Dermis blood vessel endothelial cell (primary cell): ENCODE measurements at regions not wholly inside any gene's neighbourhood (a gene's known extent, or its start where the extent isn't known, plus 50 kb on each side); places are given as distances from the start of the nearest gene placed in this dataset.

ENCODE experiments used
- DNase-seq: peaks from one replicate; pipeline ENCODE4 v3.0.0; 2010

- DNase-seq, result peak; percentile 19
Measured at GRCh38 chr10:107740962-107741690, 576.6 kb upstream of the SORCS1 start.

GRCh38 chr10:107739951-107740350 is 575.4 kb upstream of the SORCS1 start:
- no peak for DNase-seq

DNA sequence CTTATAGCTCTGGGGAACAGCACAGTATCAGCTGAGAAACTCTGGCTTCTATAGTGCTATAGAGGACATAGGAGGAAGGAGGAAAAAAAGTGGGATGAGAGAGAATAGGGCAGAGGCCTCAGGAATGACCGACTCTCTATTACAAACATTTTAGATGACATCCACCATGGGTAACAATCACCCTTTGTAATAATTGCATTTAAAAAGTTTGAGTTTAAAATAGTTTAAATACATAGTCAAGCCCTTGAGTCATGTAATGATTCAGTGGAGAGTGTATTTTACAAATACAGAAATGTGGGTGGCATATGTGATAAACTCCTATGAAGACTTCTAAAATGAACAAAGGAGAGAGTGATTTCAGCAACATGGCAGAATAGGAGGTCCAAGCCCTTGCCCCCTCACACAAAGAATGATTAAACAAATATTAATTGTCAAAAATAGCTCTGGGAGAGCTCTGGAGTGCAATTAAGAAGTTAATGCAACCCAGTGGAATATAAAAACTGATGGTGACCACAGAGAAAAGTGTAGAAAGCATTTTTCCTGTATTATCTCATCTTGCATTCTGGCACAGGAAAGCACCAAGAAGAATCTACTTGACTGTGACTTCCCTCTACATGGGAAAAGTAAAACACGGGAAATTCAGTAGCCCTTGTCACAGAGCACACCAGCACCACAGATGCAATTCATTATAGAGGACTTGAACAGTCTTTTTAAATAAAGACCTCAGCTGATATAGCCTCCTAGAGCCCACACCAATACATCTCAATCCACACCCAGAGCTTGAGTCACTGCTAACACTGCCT is 569.0 kb upstream of the SORCS1 start:
- DNase-seq, result no peak

- DNase-seq, result no peak
Measured at GRCh38 chr10:107732045-107732444, 567.5 kb upstream of the SORCS1 start.

DNA sequence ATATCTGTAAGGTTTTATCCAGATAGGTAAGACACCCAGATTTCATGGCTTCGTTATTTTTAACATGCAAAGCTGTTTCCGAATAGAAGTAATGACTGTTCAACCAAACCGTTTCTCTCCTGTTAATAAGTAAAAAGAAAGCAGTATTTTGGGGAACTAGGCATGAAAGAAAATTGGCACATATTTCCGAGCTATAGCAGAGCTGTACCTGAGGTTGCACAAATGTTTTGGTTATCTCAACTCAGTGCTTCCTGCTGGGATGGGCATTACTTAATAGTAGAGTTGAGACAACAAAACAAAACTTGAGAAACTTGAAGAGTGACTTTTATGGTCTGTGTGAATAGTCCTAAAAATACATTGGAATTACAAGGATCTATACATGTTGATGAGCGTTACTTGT is 564.3 kb upstream of the SORCS1 start:
- no peak for DNase-seq

GRCh38 chr10:107727767-107728317 is 563.3 kb upstream of the SORCS1 start:
- peak; percentile 11 for DNase-seq

- no peak for DNase-seq
Measured at GRCh38 chr10:107718864-107719263, 554.4 kb upstream of the SORCS1 start.

GRCh38 chr10:107717046-107717445 is 552.5 kb upstream of the SORCS1 start:
- no peak for DNase-seq

DNA sequence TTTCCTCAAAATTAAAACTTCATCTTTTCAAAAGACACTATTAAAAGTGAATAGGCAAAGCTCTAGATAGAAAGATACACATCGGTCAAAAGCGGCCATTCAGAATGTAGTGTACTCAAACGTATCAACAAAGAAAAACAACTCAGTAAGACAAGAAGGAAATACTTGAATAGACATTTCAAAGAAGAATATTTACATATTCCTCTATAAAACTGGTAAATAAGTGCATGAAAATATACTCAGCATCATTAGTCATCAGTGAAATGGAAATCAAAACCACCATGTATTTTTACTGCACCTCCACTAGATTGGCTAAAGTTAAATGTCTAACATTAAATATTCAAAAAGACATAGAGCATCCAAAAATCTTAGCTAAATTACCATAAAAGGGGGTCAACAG is 551.1 kb upstream of the SORCS1 start:
- no peak for DNase-seq

DNA sequence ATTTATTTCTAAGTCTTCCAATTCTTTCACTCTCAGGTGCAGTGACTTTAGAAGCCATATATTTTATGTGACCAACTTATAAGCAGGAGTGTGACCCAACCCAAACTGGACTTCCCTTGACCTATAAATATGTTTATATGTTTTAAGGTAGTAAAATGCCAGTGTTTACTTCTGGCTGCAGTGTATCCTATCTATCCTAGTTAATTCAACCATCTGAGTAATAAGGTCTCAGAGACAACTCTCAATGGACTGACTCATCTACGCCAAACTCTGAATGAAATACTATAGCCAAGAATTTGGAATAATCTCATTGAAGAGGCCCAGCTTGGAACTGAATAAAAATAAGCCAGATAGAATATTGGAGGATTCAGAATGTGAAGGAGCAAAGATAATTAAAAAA is 544.5 kb upstream of the SORCS1 start:
- DNase-seq, result no peak

- no peak for DNase-seq
Measured at GRCh38 chr10:107706096-107706725, 541.7 kb upstream of the SORCS1 start.

GRCh38 chr10:107701943-107702342 is 537.4 kb upstream of the SORCS1 start:
- DNase-seq, result no peak

DNA sequence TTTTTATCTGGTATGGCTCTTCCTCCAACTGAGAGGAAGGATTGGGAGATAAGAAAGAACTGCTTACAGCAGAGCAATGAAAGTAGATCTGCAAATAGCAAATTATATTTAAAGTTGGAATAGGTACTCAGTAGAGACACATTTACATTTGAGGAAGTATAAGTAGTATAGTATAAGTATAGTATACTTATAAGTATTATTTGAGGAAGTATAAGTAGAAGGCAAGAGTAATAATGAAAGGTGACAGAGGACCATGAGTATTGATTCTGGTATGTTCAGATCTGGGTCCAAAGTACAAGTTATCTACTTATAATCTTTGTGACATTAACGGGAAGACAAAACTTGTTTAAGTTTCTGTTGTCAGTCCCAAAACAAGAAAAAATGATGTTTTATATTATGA is 527.6 kb upstream of the SORCS1 start:
- no peak for DNase-seq

GRCh38 chr10:107689323-107689722 is 524.8 kb upstream of the SORCS1 start:
- no peak for DNase-seq

GRCh38 chr10:107687701-107688100 is 523.2 kb upstream of the SORCS1 start:
- DNase-seq, result no peak

DNA sequence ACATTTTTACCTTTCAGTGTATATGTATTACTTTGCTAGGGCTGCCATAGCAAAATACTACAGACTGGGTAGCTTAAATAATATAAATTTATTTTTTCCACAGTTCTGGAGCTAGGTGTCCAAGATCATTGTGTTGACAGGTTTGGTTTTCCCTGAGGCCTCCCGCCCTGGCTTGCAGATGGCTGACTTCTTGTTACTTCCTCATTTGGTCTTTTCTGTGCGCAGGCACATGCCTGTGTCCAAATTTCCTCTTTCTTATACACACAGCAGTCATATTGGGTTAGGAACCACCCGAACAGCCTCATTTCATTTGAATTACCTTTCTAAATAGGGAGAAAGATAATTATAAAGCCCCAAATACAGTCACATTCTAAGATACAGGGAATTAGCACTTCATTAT is 521.6 kb upstream of the SORCS1 start:
- DNase-seq, result no peak

GRCh38 chr10:107671960-107672359 is 507.5 kb upstream of the SORCS1 start:
- DNase-seq, result no peak

DNA sequence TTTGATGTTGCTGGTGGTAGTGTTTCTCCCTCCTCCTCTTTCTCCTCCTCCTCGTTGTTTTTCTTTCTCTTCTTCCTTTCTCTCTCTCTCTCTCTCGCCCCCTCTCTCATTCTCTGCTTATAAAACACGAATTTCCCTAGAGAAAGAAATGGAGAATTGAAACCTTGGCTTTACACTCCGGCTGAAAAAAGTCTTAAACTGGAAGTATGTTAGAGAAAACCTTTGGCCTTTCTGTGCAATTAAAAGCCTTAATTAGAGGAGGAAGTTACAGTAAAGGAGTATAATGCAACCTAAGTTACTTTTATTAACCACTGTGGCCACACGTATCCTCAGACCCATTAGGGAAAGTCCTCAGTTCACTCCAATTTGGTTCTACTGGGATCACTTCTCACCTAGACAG is 501.7 kb upstream of the SORCS1 start:
- no peak for DNase-seq

DNA sequence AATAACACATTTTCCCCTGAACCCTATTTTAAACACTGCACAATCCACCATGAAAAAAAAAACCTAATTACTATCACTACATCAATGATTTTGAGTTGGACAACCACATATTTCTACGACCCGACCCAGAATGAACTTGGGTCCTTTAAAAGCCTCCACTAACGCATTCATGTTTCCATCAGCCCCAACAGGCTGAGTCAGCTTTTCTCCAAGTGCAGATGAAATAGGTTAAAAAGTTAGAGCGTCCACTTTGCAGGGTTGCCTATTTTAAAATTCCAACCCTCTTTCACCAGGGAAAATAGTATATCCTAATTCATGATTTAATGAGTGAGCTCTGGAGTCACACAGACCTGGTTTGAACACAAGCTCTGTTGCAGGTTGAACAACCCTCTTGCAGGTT is 501.0 kb upstream of the SORCS1 start:
- no peak for DNase-seq

DNA sequence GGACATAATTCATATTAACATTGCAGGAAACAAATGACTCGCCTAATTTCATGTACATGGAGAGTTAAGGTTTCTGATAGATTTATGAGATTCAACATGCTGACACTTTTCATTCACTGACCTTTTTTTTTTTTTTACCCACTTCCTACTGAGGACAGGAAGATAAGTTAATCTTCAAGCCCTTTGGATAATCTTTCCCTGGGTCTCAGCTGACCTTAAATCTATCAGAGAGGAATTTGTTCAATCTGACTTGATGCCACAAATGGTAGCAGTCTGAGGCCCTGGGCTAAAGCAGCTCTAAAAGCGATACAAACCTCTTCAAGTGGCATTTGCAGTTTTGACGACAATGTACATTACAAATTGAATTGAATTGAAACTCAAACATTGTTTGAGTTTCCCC is 493.3 kb upstream of the SORCS1 start:
- no peak for DNase-seq

DNA sequence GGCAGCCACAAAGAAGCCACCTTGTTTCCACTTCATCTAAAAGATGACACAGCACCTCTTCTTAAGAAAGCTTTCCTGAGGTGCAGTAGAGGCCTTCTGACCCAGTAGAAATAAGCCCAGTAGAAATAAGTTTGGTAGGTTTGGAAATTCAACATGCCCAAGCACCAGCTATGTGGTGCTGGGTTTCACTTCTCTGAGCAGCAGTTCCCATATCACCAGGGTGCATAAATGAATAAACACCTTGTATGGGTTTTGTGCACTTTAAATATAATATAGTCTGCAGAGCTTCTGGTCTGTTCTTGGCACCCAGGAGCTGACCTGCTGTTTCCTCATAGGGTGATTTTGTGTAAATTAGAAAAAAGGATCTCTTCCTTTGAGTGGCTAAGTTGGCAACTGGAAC is 492.4 kb upstream of the SORCS1 start:
- DNase-seq, result no peak

DNA sequence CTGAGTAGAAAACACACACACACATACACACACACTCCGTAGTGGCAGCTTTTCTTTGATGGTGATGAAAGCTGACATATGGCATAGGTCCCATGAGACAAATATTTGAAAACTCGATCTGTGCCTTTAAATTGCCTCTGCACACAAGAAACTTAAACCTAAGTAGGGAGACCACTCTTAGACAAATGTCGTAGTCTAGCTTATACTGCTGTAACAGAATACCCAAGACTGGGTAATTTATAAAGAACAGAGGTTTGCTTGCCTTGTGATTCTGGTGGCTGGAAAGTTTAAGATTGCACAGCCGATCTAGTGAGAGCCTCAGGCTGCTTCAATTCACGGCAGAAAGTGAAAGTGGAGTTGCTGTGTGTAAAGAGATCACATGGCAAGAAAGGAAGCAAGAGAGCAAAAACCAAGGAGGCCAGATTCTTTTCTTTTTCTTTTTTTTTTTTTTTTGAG is 489.4 kb upstream of the SORCS1 start:
- no peak for DNase-seq

DNA sequence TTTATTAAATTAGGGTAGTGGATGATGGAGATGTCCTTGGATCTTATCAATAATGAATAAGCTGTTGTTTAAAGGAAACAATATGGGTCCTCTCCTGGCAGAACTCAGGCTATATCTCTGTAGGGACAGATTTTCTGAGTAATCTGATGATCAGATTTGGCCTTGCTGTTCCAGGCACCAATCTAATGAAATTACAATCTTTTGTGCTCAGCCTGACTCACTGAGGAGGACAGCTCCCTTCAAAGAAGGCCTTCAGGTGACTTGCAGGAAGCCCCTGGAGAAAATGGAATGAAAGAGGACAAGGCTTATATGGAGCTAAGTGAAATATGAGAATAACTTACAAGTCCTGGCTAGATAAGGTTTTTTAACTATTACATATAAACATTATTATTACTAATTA is 486.4 kb upstream of the SORCS1 start:
- DNase-seq, result no peak
